HG02623 (cell line): ENCODE measurements at regions not wholly inside any gene's neighbourhood (a gene's known extent, or its start where the extent isn't known, plus 50 kb on each side); places are given as distances from the start of the nearest gene placed in this dataset.
"Not testable (repeated sequence)": the region's sequence is repeated elsewhere in the genome, so short reads cannot be mapped to it uniquely, and the experiment has no call there.

Source experiments
- ATAC-seq: cut with Tn5 transposase; IDR thresholded peaks from one replicate; pipeline ENCODE4 v1.9.1; 2021; ENCODE audit warnings: moderate library complexity; ENCODE audit not compliant: unreplicated experiment

- ATAC-seq = no peak
Observed at GRCh38 chr12:124675881-124676713, 108.7 kb upstream of the NCOR2 start.

- ATAC-seq = no peak
Observed at GRCh38 chr12:124674937-124675336, 107.5 kb upstream of the NCOR2 start.

- ATAC-seq = no peak
Observed at GRCh38 chr12:124673801-124674617, 106.6 kb upstream of the NCOR2 start.

GRCh38 chr12:124669271-124669721, 101.9 kb upstream of the NCOR2 start:
- ATAC-seq = not testable (repeated sequence)

- ATAC-seq = no peak
Observed at GRCh38 chr12:124668602-124669001, 101.2 kb upstream of the NCOR2 start.

GRCh38 chr12:124667506-124668326, 100.3 kb upstream of the NCOR2 start:
- no peak for ATAC-seq

GRCh38 chr12:124666722-124667259, 99.4 kb upstream of the NCOR2 start:
- no peak for ATAC-seq

GRCh38 chr12:124665511-124665910, 98.1 kb upstream of the NCOR2 start:
- no peak for ATAC-seq

- ATAC-seq = no peak
Observed at GRCh38 chr12:124664395-124665111, 97.1 kb upstream of the NCOR2 start.

GRCh38 chr12:124663771-124664366, 96.5 kb upstream of the NCOR2 start:
- no peak for ATAC-seq

GRCh38 chr12:124663206-124663605, 95.8 kb upstream of the NCOR2 start:
- ATAC-seq = no peak

GRCh38 chr12:124661341-124661740, 93.9 kb upstream of the NCOR2 start:
- no peak for ATAC-seq

- no peak for ATAC-seq
Observed at GRCh38 chr12:124660851-124661250, 93.4 kb upstream of the NCOR2 start.

GRCh38 chr12:124658806-124659402, 91.5 kb upstream of the NCOR2 start:
- no peak for ATAC-seq

GRCh38 chr12:124658302-124658701, 90.9 kb upstream of the NCOR2 start:
- no peak for ATAC-seq

- no peak for ATAC-seq
Observed at GRCh38 chr12:124656947-124657434, 89.6 kb upstream of the NCOR2 start.

- ATAC-seq = no peak
Observed at GRCh38 chr12:124655698-124656516, 88.5 kb upstream of the NCOR2 start.

- ATAC-seq = no peak
Observed at GRCh38 chr12:124655048-124655697, 87.8 kb upstream of the NCOR2 start.
